Muscle layer of duodenum (tissue), 2 donors: ENCODE measurements at regions not wholly inside any gene's neighbourhood (a gene's known extent, or its start where the extent isn't known, plus 50 kb on each side); places are given as distances from the start of the nearest gene placed in this dataset.

Experiments
- H3K27ac ChIP-seq: one replicate; pipeline ENCODE4 v1.7.0; 2013; ENCODE audit warnings: mild to moderate bottlenecking, low read length
- H3K27me3 ChIP-seq: one replicate; pipeline ENCODE4 v1.7.0; 2013; ENCODE audit warnings: low read depth, mild to moderate bottlenecking, control low read depth, low read length
- H3K36me3 ChIP-seq, 2 donors: one replicate each; pipeline ENCODE4 v1.7.0; 2013; ENCODE audit warnings: low read length in 2 of 2, control low read depth in 1 of 2, mild to moderate bottlenecking in 1 of 2; ENCODE audit not compliant: insufficient read depth in 2 of 2, control insufficient read depth in 1 of 2
- H3K4me1 ChIP-seq, 2 donors: one replicate each; pipeline ENCODE4 v1.7.0; 2013; ENCODE audit warnings: low read length in 2 of 2, mild to moderate bottlenecking in 2 of 2, control low read depth in 1 of 2, moderate library complexity in 1 of 2; ENCODE audit not compliant: insufficient read depth in 2 of 2, control insufficient read depth in 1 of 2
- H3K4me3 ChIP-seq, 2 donors: one replicate each; pipeline ENCODE4 v1.7.0; 2013; ENCODE audit warnings: low read length in 2 of 2, low read depth in 1 of 2, mild to moderate bottlenecking in 1 of 2
- H3K9me3 ChIP-seq, 2 donors: one replicate each; pipeline ENCODE4 v1.7.0; 2013; ENCODE audit warnings: low read length in 2 of 2, control low read depth in 1 of 2, mild to moderate bottlenecking in 1 of 2; ENCODE audit not compliant: control insufficient read depth in 1 of 2
- donor health status: healthy.

DNA sequence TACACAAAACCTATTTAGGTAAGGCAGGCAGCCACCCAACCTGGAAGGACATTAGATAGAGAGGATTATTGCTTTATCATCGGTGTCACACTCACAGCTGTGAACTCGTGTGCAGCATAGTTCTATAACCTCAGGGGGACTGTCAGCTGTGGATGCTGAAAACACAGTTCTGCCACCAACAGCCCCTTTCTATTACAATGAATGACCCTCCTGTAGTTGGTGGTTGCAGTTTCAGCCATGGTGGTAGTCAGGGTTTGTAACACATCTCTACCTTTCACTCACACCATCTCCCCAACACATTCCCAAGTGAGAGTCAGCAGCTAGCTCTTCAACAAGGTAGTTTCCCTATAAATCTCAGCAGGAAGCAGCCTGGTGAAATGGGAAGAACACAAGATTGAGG, 136.8 kb downstream of the ZC3H11B start:
- Histone ChIP-seq H3K36me3 (no peaks in the 10 kb centered on the region), H3K27ac (no peak overlapping the region), H3K4me3 (no peak overlapping the region), H3K27me3 (no peaks in the 10 kb centered on the region), H3K4me1 (peaks cover 0 to 6% of the 10 kb centered on the region in 2 donors), H3K9me3 (no peaks in the 10 kb centered on the region)

DNA sequence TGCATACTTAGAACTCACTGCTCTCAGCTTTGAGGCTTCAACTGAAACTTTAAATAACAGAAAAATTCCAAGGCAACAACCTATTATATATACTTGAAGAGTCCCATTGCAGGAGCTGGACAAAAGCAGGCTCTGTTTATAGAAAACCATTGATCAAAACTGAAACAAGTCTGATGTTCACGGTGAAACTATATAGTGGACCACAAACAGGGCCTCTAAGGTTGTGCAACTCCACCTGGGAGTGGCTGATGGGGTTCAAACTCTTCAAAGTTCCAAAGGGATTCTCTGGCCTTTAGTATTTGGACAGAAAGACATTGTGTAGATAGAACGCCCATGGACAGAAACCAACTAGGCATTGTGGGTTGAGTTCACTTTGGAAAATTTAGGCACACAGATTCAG, 140.3 kb downstream of the ZC3H11B start:
- H3K4me1 ChIP-seq: peaks cover 0 to 3% of the 10 kb centered on the region in 2 donors
- H3K9me3 ChIP-seq: no peaks in the 10 kb centered on the region
- no peak overlapping the region for H3K4me3 ChIP-seq
- H3K36me3 ChIP-seq: no peaks in the 10 kb centered on the region
- no peaks in the 10 kb centered on the region for H3K27me3 ChIP-seq
- no peak overlapping the region for H3K27ac ChIP-seq

DNA sequence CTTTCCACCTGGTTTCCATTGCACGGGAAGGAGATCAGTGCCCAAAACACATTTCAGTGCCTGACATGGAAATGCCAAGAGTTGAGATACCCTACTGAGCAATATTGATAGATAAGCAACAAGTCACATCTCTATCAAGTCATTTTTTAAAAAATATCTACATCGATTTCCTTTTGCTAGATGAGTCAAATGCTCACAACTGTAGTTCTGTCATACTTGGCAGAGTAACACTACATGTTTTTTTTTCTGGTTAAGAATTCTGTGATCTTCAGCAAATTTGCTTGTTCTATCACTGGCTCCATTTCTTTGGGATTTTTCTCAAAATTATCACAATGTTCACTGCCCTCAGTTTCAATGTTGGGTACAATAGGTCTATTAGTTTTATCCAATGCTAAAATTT, 145.4 kb downstream of the ZC3H11B start:
- Histone ChIP-seq H3K36me3 (no peaks in the 10 kb centered on the region), H3K4me1 (no peaks in the 10 kb centered on the region), H3K9me3 (no peaks in the 10 kb centered on the region), H3K27me3 (no peaks in the 10 kb centered on the region), H3K4me3 (no peak overlapping the region), H3K27ac (no peak overlapping the region)

DNA sequence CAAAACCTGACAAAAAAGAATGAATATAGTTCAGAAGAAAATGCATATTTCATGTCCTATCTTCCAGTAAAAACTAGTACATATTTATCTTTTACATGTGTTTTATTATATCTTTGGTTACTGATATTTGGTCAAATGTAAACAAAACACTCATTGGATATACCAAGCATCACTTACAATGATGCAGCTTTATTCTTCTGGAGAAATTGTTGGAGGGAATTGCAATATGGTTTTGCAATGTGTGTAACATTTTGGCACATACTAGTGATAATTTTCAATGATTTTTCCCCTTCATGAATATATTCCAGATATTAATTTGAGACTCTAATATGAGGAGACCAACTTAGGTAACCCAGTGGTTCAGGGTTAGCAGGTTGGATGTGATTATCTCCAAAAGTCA, 146.1 kb downstream of the ZC3H11B start:
- H3K27me3 ChIP-seq: no peaks in the 10 kb centered on the region

DNA sequence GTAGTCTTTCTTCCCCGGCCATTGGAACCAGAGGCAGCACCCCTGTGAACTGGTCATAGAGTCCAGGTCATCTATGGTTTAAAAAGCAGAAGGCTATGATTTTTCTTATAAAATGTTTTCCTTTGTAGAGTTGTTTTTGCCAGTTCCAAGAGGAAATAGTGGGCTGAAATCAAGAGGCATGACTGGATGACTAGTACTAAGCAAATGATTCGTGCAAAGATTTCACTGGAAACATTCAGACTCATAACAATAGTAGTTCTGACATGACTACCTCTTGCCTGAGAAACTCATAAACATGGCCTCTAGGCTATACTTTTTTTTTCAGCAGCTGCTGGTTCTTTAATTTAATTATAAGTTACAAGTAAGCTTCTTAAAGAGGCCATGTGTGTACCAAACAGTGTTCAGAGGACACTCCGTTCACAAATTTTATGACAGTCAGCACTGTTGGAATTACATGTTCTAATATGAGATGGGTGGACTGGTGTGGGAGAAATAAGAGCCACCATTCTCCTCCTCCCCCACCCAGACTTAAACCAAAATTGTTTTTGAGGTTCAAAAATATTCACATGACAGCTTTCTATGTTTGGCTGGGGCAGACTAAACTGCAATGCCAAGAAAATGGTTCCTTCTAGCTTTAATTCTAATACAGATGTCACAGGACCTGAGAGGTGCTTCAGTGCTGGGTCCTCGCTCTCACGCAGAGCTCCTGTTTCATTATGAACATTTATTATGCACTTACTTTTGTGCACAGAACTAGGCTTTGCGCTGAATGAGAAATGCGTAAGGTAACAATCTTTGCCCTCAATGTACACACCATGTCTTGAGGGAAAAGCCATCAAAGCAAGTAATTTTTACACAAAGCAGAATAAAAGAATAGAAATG, 147.5 kb downstream of the ZC3H11B start:
- Histone ChIP-seq H3K27ac (no peak overlapping the region), H3K4me3 (no peak overlapping the region), H3K4me1 (peaks cover 4 to 5% of the 10 kb centered on the region in 2 donors), H3K36me3 (no peaks in the 10 kb centered on the region), H3K9me3 (no peaks in the 10 kb centered on the region), H3K27me3 (no peaks in the 10 kb centered on the region)

More for the DNA sequence above, 146.1 kb downstream of the ZC3H11B start:
- peaks cover 0 to 4% of the 10 kb centered on the region in 2 donors for H3K4me1 ChIP-seq
- no peak overlapping the region for H3K4me3 ChIP-seq
- H3K36me3 ChIP-seq: no peaks in the 10 kb centered on the region
- no peaks in the 10 kb centered on the region for H3K9me3 ChIP-seq
- no peak overlapping the region for H3K27ac ChIP-seq

GRCh38 chr1:219463636-219464035, 149.3 kb downstream of the ZC3H11B start:
- H3K27me3 ChIP-seq: no peaks in the 10 kb centered on the region
- H3K4me3 ChIP-seq: no peak overlapping the region
- no peak overlapping the region for H3K27ac ChIP-seq
- H3K36me3 ChIP-seq: no peaks in the 10 kb centered on the region
- peaks cover 5 to 11% of the 10 kb centered on the region in 2 donors for H3K4me1 ChIP-seq
- H3K9me3 ChIP-seq: no peaks in the 10 kb centered on the region

GRCh38 chr1:219461981-219462400, 150.9 kb downstream of the ZC3H11B start:
- no peak overlapping the region for H3K27ac ChIP-seq
- H3K36me3 ChIP-seq: no peaks in the 10 kb centered on the region
- H3K4me3 ChIP-seq: no peak overlapping the region
- no peaks in the 10 kb centered on the region for H3K27me3 ChIP-seq
- no peaks in the 10 kb centered on the region for H3K9me3 ChIP-seq
- peaks cover 5 to 11% of the 10 kb centered on the region in 2 donors for H3K4me1 ChIP-seq

DNA sequence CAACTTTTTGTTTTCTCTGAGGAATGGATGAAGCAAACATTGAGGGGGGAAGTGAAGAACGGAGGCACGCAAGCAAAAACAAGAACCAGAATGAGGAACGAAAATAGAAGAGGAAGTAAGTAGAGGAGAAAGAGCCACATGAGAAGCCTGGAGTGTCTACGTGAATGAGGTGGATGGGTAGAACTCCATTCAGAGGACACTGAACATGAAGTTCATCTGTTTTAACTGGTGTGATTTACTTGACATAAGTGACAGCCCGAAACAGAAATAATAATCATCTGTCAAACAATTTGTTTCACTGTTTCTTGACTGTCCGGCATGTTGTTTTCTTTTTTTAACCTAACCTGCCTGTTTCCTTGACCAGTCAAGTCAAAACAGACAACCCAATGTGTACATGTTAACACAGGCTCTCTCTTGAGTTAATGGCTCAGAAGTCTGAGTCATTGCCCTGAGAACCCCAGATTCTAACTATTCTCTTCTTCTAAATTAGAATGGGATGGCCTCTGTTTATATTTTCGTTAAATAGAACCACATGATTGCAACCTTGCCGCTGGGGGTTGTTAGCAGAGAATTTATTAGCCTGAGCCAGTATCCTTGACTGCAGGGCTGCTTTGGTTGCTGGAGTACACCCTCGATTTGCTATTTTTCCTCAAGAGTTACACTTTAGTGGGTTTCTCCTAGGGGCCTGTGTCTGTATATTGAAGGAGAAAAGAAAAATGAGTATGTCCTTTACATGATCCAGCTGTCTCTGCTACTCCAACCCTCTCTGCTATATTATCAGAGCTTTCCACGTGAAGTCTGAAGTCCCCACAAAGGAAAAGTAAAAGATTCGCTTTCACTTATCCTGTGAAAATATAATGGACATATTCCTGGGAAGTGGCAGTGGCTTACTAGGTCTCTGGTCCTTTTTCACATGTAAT, 151.7 kb downstream of the ZC3H11B start:
- no peak overlapping the region for H3K4me3 ChIP-seq
- H3K4me1 ChIP-seq: peaks cover 5 to 11% of the 10 kb centered on the region in 2 donors
- H3K9me3 ChIP-seq: no peaks in the 10 kb centered on the region
- H3K27me3 ChIP-seq: no peaks in the 10 kb centered on the region
- no peaks in the 10 kb centered on the region for H3K36me3 ChIP-seq
- no peak overlapping the region for H3K27ac ChIP-seq

- no peak overlapping the region for H3K27ac ChIP-seq
- no peaks in the 10 kb centered on the region for H3K36me3 ChIP-seq
- H3K9me3 ChIP-seq: no peaks in the 10 kb centered on the region
- no peaks in the 10 kb centered on the region for H3K27me3 ChIP-seq
- no peak overlapping the region for H3K4me3 ChIP-seq
- H3K4me1 ChIP-seq: peaks cover 5 to 11% of the 10 kb centered on the region in 2 donors
These were observed 152.6 kb downstream of the ZC3H11B start for GRCh38 chr1:219460081-219460895.

DNA sequence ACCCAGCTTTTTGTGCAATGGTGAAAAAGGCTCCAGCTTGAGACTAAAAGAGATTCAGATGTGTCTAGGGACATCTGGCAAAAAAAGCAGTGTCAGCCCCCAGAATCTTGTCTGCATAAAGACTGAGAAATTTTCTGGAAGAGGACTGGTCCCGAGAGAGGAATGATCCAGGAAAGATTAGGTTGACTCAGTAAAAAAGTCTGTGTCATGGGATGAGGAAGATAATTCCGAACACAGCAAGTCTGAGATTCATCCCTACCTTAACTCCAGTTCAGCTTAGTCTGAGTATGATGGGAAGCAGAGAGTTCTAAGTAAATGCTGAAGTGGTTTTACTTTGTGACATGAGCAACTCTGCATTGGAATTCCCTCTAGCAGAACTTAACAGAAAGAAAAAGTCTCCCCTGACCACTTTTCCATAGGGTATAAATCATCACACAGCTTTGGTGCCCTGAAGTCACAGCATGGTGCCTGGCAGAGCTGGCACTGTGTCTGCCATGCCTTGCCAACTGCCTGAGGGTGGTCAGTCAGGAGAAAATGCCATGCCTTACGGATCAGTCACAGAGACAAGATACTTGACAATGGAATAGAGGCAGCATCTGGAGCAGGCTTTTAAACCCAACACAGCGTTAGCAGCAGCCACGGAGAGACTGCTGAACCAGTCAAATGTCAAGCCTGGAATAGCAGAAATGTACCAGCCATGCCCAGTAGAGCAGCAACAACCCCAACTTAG, 153.4 kb downstream of the ZC3H11B start:
- Histone ChIP-seq H3K9me3 (no peaks in the 10 kb centered on the region), H3K27ac (no peak overlapping the region), H3K4me1 (peaks cover 5 to 11% of the 10 kb centered on the region in 2 donors), H3K4me3 (no peak overlapping the region), H3K36me3 (no peaks in the 10 kb centered on the region), H3K27me3 (no peaks in the 10 kb centered on the region)
